ENCODE measurements at regions not wholly inside any gene's neighbourhood (a gene's known extent, or its start where the extent isn't known, plus 50 kb on each side); places are given as distances from the start of the nearest gene placed in this dataset.

- ATAC-seq (replicated peaks) (peak; percentile 59 to 70), DNase-seq (no peak)
- Mint-ChIP-seq H3K4me1 (peaks cover 17 to 23% of the 10 kb centered on the region in 2 donors), H3K9me3 (no peaks in the 10 kb centered on the region), H3K36me3 (no peaks in the 10 kb centered on the region), H3K27ac (peak overlapping the region; percentile 48), H3K27me3 (peaks cover 26% of the 10 kb centered on the region in 2 donors), H3K4me3 (no peak overlapping the region)
Measured at GRCh38 chr13:111046590-111047141, 68.4 kb upstream of the ARHGEF7 start.

DNA sequence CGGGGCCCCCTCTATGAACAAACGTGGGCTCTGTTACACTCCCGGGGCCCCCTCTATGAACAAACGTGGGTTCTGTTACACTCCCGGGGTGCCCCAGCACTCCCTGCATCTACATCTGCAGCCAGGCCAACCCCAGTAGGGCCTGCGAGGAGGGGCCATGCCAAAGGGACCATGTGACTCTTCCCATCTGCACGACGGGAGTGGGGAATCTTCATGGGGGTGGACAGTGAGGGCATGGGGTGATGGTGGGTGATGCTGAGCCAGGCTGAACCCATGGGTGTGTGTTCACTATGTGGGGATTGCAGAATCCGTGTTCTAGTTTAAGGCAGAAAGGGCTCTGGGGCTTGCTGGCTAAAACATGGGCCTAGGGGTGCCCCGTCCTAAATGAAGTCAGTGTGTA is 69.9 kb upstream of the ARHGEF7 start:
- DNase-seq (no peak), ATAC-seq (replicated peaks) (no peak)
- Mint-ChIP-seq H3K27ac (no peak overlapping the region), H3K9me3 (no peaks in the 10 kb centered on the region), H3K4me3 (no peak overlapping the region), H3K4me1 (peaks cover 17 to 23% of the 10 kb centered on the region in 2 donors), H3K27me3 (peaks cover 17% of the 10 kb centered on the region in 2 donors), H3K36me3 (no peaks in the 10 kb centered on the region)

DNA sequence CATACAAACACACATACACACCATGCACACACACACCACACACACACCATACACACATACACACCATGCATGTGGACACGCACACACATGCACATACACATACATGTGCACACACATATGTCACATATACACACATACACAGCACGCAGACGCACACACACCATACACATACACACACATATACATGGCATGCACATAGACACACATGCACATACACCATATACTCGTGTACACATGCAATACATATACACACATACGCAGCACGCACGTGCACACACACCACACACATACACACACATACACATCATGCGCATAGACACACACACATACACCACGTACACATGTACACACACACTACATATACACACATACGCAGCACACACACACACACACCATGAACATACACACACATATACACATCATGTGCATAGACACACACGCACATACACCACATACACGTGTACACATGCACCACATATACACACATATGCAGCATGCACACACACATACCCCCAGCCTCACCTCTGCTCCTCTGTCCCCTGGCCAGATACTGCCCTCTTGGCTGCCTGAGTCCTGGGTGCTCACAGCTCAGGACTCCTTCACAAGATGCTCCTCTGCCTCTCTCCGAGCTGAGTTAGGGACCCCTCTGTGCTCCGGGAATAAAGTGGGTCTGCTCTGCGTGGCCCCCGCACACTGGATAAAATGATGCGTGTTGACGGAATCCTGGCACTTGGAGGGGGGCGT is 70.9 kb upstream of the ARHGEF7 start:
- H3K4me3 Mint-ChIP-seq = no peak overlapping the region

DNA sequence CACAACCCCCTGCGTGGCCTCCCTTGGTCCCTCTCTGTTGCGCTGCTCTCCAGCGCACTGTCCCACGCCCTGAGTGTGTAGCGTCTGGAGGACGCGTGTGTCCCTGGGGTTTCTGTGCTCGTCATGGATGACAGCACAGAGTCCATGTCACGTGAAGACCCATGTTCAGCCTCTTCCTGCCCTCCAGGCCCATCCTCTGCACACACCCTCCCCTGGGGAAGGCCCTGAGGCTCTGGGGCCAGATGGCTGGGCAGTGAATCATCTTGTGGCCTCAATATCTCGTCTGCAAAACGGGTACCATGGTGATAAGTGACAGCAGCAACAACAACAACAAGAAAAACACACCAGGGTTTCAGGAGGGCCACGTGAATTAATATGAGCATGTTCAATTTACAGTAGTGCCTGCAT is 71.5 kb upstream of the ARHGEF7 start:
- Mint-ChIP-seq H3K4me1 (peaks cover 15 to 23% of the 10 kb centered on the region in 2 donors), H3K4me3 (no peak overlapping the region), H3K9me3 (no peaks in the 10 kb centered on the region), H3K27ac (no peak overlapping the region), H3K27me3 (peaks cover 17 to 21% of the 10 kb centered on the region in 2 donors), H3K36me3 (no peaks in the 10 kb centered on the region)
- ATAC-seq (replicated peaks) (peak; percentile 44 to 62), DNase-seq (no peak)

More for the DNA sequence above, 70.9 kb upstream of the ARHGEF7 start:
- no peaks in the 10 kb centered on the region for H3K9me3 Mint-ChIP-seq
- no peak overlapping the region for H3K27ac Mint-ChIP-seq
- H3K4me1 Mint-ChIP-seq = peaks cover 15 to 23% of the 10 kb centered on the region in 2 donors
- ATAC-seq (replicated peaks) (no peak), DNase-seq (no peak)
- no peaks in the 10 kb centered on the region for H3K36me3 Mint-ChIP-seq
- H3K27me3 Mint-ChIP-seq = peaks cover 17 to 18% of the 10 kb centered on the region in 2 donors

DNA sequence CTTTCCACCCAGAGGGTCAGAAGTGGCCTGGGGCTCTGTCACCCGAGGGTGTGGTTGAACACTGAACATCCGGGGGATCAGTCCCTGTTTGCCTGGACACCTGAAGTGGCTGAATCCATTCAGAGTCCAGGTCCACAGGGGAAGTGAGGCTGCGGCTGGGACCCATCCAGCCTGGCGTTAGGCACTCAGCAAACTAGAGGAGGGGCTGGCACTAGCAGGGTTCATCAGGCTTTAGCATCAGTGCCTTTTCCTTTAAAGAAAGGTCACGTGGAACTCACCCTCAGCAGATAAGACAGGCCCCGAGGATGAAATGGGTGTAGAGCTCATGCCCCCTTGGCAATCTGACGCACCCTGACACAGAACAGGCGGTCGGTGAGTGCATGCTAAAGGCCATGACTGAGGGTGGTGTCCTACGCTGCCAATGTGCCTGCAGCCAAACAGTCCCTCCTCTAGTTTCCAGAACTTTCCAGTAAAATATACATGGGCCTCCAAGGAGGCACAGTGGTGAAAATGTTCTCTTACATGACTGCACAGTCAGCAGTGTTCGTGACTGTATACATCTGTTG is 72.4 kb upstream of the ARHGEF7 start:
- H3K4me1 Mint-ChIP-seq = peaks cover 15 to 23% of the 10 kb centered on the region in 2 donors
- ATAC-seq (replicated peaks) = no peak

DNA sequence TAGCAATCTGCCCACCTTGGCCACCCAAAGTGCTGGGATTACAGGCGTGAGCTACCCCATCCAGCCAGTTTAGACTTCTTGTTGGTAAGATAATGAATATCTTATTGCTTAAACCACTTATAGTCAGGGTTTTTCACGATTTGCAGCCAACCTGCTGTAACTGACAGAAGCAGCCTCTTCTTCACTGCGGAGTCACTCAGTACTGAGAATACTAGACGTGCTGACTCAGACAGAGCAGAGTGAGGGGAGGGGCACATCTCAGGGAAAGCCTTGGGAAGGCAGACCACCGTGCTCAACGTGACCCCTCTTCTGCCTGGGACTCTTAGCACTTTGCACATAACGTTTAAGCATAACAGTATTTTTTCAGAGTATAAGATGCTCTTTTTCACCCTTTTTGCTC is 74.3 kb upstream of the ARHGEF7 start:
- H3K9me3 Mint-ChIP-seq = no peaks in the 10 kb centered on the region
- H3K27ac Mint-ChIP-seq = no peak overlapping the region
- DNase-seq (no peak), ATAC-seq (replicated peaks) (no peak)
- no peak overlapping the region for H3K4me3 Mint-ChIP-seq
- H3K4me1 Mint-ChIP-seq = peaks cover 8 to 11% of the 10 kb centered on the region in 2 donors
- H3K27me3 Mint-ChIP-seq = peaks cover 25 to 27% of the 10 kb centered on the region in 2 donors
- H3K36me3 Mint-ChIP-seq = no peaks in the 10 kb centered on the region

More for the DNA sequence above, 72.4 kb upstream of the ARHGEF7 start:
- Mint-ChIP-seq H3K9me3 (no peaks in the 10 kb centered on the region), H3K27me3 (peaks cover 17 to 24% of the 10 kb centered on the region in 2 donors), H3K27ac (no peak overlapping the region), H3K4me3 (no peak overlapping the region), H3K36me3 (no peaks in the 10 kb centered on the region)
- no peak for DNase-seq

DNA sequence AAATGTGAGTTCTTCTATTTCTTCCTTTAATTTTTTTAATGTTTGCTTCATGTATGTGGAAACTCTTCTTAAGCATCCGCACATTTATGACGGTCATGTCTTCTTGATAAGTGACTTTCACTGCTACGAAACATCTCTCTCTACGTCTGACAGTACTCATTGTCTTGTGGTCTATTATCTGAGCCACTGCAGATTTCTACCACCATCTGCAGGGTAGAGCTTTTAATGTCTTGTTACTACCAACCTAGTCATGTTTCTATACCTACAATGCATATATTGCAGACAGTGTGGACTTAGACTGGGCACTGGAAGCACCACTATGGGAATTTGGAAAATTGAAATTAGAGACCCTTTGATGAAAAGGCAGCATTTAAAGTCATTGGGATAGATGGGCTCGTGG is 75.4 kb upstream of the ARHGEF7 start:
- Mint-ChIP-seq H3K4me3 (no peak overlapping the region), H3K27me3 (peaks cover 25 to 27% of the 10 kb centered on the region in 2 donors), H3K36me3 (no peaks in the 10 kb centered on the region), H3K4me1 (peaks cover 8 to 11% of the 10 kb centered on the region in 2 donors), H3K9me3 (no peaks in the 10 kb centered on the region), H3K27ac (no peak overlapping the region)
- DNase-seq (no peak), ATAC-seq (replicated peaks) (no peak)

DNA sequence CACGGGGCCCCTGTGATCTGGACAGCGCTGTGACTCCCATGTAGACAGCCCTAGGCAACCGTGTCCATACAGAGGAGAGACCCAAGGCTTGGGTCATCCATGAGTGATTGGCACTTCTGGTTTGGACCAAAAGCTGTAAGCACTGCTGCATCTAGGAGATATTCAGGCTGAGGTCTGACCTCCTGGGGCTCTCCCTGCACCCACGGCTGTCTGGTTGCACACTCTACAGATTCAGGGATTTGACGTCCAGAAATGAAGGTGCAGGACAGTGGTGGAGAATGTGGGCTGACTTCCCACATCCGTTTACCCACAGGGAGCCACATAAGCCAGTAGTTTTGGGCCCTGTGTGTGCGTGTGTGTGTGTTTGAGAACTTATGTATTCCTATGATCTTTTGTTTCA is 76.2 kb upstream of the ARHGEF7 start:
- Mint-ChIP-seq H3K4me1 (peaks cover 3 to 6% of the 10 kb centered on the region in 2 donors), H3K9me3 (no peaks in the 10 kb centered on the region), H3K36me3 (no peaks in the 10 kb centered on the region), H3K27ac (no peak overlapping the region), H3K4me3 (no peak overlapping the region), H3K27me3 (peaks cover 24 to 25% of the 10 kb centered on the region in 2 donors)
- no peak for ATAC-seq (replicated peaks)
- DNase-seq = no peak

GRCh38 chr13:111037927-111038326 is 77.2 kb upstream of the ARHGEF7 start:
- no peak overlapping the region for H3K4me3 Mint-ChIP-seq
- DNase-seq (no peak), ATAC-seq (replicated peaks) (no peak)
- no peak overlapping the region for H3K27ac Mint-ChIP-seq
- H3K9me3 Mint-ChIP-seq = no peaks in the 10 kb centered on the region
- no peaks in the 10 kb centered on the region for H3K36me3 Mint-ChIP-seq
- peaks cover 28 to 30% of the 10 kb centered on the region in 2 donors for H3K27me3 Mint-ChIP-seq
- no peaks in the 10 kb centered on the region for H3K4me1 Mint-ChIP-seq

- Mint-ChIP-seq H3K27ac (no peak overlapping the region), H3K4me1 (no peaks in the 10 kb centered on the region), H3K4me3 (no peak overlapping the region), H3K27me3 (peaks cover 24 to 32% of the 10 kb centered on the region in 2 donors), H3K9me3 (no peaks in the 10 kb centered on the region), H3K36me3 (no peaks in the 10 kb centered on the region)
- ATAC-seq (replicated peaks) = no peak
- DNase-seq = no peak
Measured at GRCh38 chr13:111036665-111037064, 78.4 kb upstream of the ARHGEF7 start.

- H3K4me1 Mint-ChIP-seq = no peaks in the 10 kb centered on the region
- H3K27ac Mint-ChIP-seq = no peak overlapping the region
- no peak for DNase-seq
- ATAC-seq (replicated peaks) = no peak
- H3K36me3 Mint-ChIP-seq = no peaks in the 10 kb centered on the region
- no peaks in the 10 kb centered on the region for H3K9me3 Mint-ChIP-seq
- no peak overlapping the region for H3K4me3 Mint-ChIP-seq
- peaks cover 22 to 32% of the 10 kb centered on the region in 2 donors for H3K27me3 Mint-ChIP-seq
Measured at GRCh38 chr13:111035861-111036260, 79.2 kb upstream of the ARHGEF7 start.

- Mint-ChIP-seq H3K4me1 (no peaks in the 10 kb centered on the region), H3K27ac (no peak overlapping the region), H3K9me3 (no peaks in the 10 kb centered on the region), H3K4me3 (no peak overlapping the region), H3K27me3 (peaks cover 18 to 31% of the 10 kb centered on the region in 2 donors), H3K36me3 (no peaks in the 10 kb centered on the region)
- DNase-seq (no peak), ATAC-seq (replicated peaks) (no peak)
Measured at GRCh38 chr13:111034811-111035210, 80.3 kb upstream of the ARHGEF7 start.

DNA sequence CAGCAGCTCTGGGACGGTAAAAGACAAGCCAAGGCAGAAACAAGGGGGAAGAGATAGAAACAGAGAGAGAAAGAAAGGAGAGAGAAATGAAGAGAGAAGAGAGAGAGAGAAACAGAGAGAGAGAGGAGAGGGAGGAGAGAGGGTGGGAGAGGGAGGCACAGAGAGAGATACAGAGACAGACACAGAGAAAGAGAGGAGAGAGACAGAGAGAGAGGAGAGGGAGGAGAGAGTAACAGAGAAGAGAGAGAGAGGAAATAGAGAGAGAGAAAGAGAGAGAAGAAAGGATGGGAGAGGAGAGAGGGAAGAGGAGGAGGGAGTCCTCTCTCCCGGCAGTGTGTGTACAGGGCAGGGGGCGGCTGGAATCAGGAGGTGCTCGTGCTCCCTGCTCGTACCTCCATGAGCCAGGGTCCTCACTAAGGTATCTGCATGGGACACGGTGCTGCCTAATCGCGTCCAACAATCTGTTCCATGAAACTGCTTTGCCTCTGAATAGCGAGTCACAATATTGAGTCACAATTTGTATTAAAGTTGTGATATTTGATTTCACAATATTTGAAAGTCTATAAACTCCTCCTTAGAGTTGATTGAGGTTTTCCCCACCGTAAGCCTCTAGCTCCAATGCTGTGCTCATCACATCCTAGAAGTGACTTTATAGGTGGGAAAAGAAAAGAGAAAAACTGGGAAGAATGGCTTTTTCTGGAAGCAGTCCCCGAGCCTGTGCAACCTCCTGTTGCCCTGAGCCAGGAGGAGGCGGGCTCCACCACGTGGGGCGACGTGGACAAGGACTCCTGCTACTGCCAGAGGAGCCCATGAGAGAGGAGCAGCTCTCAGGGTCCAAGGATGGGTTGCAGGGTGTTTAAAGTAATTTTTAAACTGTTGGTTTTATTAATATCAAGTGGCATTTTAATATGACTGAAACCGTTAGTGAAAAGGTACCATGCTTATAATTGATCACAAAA is 81.7 kb upstream of the ARHGEF7 start:
- H3K4me3 Mint-ChIP-seq = no peak overlapping the region
- H3K9me3 Mint-ChIP-seq = no peaks in the 10 kb centered on the region
- no peaks in the 10 kb centered on the region for H3K4me1 Mint-ChIP-seq
- no peaks in the 10 kb centered on the region for H3K36me3 Mint-ChIP-seq
- H3K27ac Mint-ChIP-seq = no peak overlapping the region
- DNase-seq (no peak), ATAC-seq (replicated peaks) (no peak)
- H3K27me3 Mint-ChIP-seq = peaks cover 20 to 37% of the 10 kb centered on the region in 2 donors

GRCh38 chr13:111031531-111031961 is 83.6 kb upstream of the ARHGEF7 start:
- DNase-seq = no peak
- H3K36me3 Mint-ChIP-seq = no peaks in the 10 kb centered on the region
- no peak overlapping the region for H3K4me3 Mint-ChIP-seq

More at GRCh38 chr13:111031531-111031961, 83.6 kb upstream of the ARHGEF7 start:
- no peak for ATAC-seq (replicated peaks)
- Mint-ChIP-seq H3K9me3 (no peaks in the 10 kb centered on the region), H3K27ac (no peak overlapping the region), H3K4me1 (no peaks in the 10 kb centered on the region), H3K27me3 (peaks cover 22 to 39% of the 10 kb centered on the region in 2 donors)

Measured in stimulated activated naive B cell treated with anti-CD40 and anti-IgM and Interleukin-4, amounts not matched to agents 10 μg/mL and 1 μg/mL and 100 μg/mL, for 72 hours (primary cell).